Gastroesophageal sphincter (tissue), 4 donors: ENCODE measurements at regions not wholly inside any gene's neighbourhood (a gene's known extent, or its start where the extent isn't known, plus 50 kb on each side); places are given as distances from the start of the nearest gene placed in this dataset.

ENCODE experiments used
- ATAC-seq: fragments of 150-250 bp; one replicate; pipeline ENCODE4 v1.9.1; 2016; ENCODE audit warnings: mild to moderate bottlenecking, moderate library complexity
- H3K27ac ChIP-seq, 4 donors: fragments of 200-600 bp; sonication (generic) in 3 of 4; 1 replicate in 3 of 4; 2 replicates in 1 of 4; pipeline ENCODE4 v1.5.1; 2016 to 2019
- H3K27me3 ChIP-seq: fragments of 200-600 bp; sonication (generic); one replicate; pipeline ENCODE4 v1.5.1; 2019
- H3K36me3 ChIP-seq, 2 donors: fragments of 200-600 bp; sonication (generic); one replicate each; pipeline ENCODE4 v1.5.1; 2019; ENCODE audit warnings: control low read depth in 1 of 2
- H3K4me1 ChIP-seq, 3 donors: fragments of 200-600 bp; sonication (generic); 1 replicate in 2 of 3; 2 replicates in 1 of 3; pipeline ENCODE4 v1.5.1; 2016 to 2019; ENCODE audit warnings: control low read depth in 2 of 3
- H3K4me3 ChIP-seq, 2 donors: fragments of 200-600 bp; sonication (generic); one replicate each; pipeline ENCODE4 v1.5.1; 2019; ENCODE audit warnings: mild to moderate bottlenecking in 1 of 2, moderate library complexity in 1 of 2
- H3K9me3 ChIP-seq, 3 donors: fragments of 200-600 bp; sonication (generic); one replicate each; pipeline ENCODE4 v1.5.1; 2017 to 2019; ENCODE audit warnings: control low read depth in 2 of 3
- CTCF ChIP-seq, 4 experiments: fragments of 200-600 bp in 2 of 4; fragments of 450-650 bp in 2 of 4; sonication (generic) in 1 of 4; IDR thresholded peaks; one replicate each; pipeline ENCODE4 v1.5.1; 2017 to 2019; ENCODE audit warnings: antibody characterized with exemption in 4 of 4, mild to moderate bottlenecking in 2 of 4, moderate library complexity in 2 of 4
- EP300 ChIP-seq: sonication (generic); formaldehyde crosslinking; IDR thresholded peaks from one replicate; pipeline ENCODE4 v1.6.1; 2017; ENCODE audit warnings: antibody characterized with exemption, mild to moderate bottlenecking
- POLR2A ChIP-seq, 2 donors: fragments of 450-650 bp; IDR thresholded peaks; one replicate each; pipeline ENCODE4 v1.6.1; 2017; ENCODE audit warnings: antibody characterized with exemption in 2 of 2, mild to moderate bottlenecking in 2 of 2, moderate library complexity in 1 of 2
- POLR2AphosphoS5 ChIP-seq: sonication (generic); formaldehyde crosslinking; IDR thresholded peaks from one replicate; pipeline ENCODE4 v1.6.1; 2017; ENCODE audit warnings: antibody characterized with exemption
- WGBS, 2 donors: methylation state at CpG; one replicate each; pipeline ENCODE4 v1.1.5; 2018; ENCODE audit warnings: low coverage in 1 of 2; 5-methylcytosine and 5-hydroxymethylcytosine counted together

- no peak overlapping the region for H3K4me3 ChIP-seq
- H3K27me3 ChIP-seq: no peaks in the 10 kb centered on the region
- no peaks in the 10 kb centered on the region for H3K9me3 ChIP-seq
- 91 to 100% methylated on average over 4 to 5 of the region's 9 CpGs for WGBS, 2 donors
- ATAC-seq: no peak
- H3K27ac ChIP-seq: peak overlapping the region in 3 of 4 donors; percentile 36 to 52 (median 50)
- TF ChIP-seq POLR2AphosphoS5 (peak; percentile 20), POLR2A (IDR thresholded peaks at IDR 0.05) (no peak)
- H3K4me1 ChIP-seq: peaks cover 0 to 49% (median 14%) of the 10 kb centered on the region in 3 donors
- H3K36me3 ChIP-seq: no peaks in the 10 kb centered on the region
These were observed 266.3 kb downstream of the RPS24 start for GRCh38 chr10:78299851-78300468.

GRCh38 chr10:78300526-78300925 lies 266.9 kb downstream of the RPS24 start:
- H3K27ac ChIP-seq: peak overlapping the region in 3 of 4 donors; percentile 1 to 52 (median 50)
- no CpG with 5 or more reads among the region's 2 CpGs for WGBS, 2 donors
- H3K36me3 ChIP-seq: no peaks in the 10 kb centered on the region

GRCh38 chr10:78301481-78301880 lies 267.8 kb downstream of the RPS24 start:
- H3K27ac ChIP-seq: peak overlapping the region in 2 of 4 donors; percentile 89 to 90
- no peaks in the 10 kb centered on the region for H3K27me3 ChIP-seq
- no peak for ATAC-seq
- H3K4me1 ChIP-seq: peaks cover 0 to 49% (median 14%) of the 10 kb centered on the region in 3 donors
- no peaks in the 10 kb centered on the region for H3K9me3 ChIP-seq
- whole genome bisulfite sequencing, 2 donors: 72 to 85% methylated on average over 2 to 6 of the region's 10 CpGs
- H3K4me3 ChIP-seq: no peak overlapping the region
- H3K36me3 ChIP-seq: no peaks in the 10 kb centered on the region
- TF ChIP-seq POLR2A (IDR thresholded peaks at IDR 0.05): no peak
- no peak for TF ChIP-seq POLR2AphosphoS5
- no peak for TF ChIP-seq EP300
- TF ChIP-seq CTCF (IDR thresholded peaks at IDR 0.05): no peak

More at GRCh38 chr10:78300526-78300925, 266.9 kb downstream of the RPS24 start:
- ATAC-seq: no peak
- H3K27me3 ChIP-seq: no peaks in the 10 kb centered on the region
- H3K9me3 ChIP-seq: no peaks in the 10 kb centered on the region
- peaks cover 0 to 47% (median 14%) of the 10 kb centered on the region in 3 donors for H3K4me1 ChIP-seq
- TF ChIP-seq POLR2A (IDR thresholded peaks at IDR 0.05) (no peak), EP300 (no peak), CTCF (IDR thresholded peaks at IDR 0.05) (no peak), POLR2AphosphoS5 (no peak)
- H3K4me3 ChIP-seq: no peak overlapping the region

GRCh38 chr10:78301891-78302738 lies 268.5 kb downstream of the RPS24 start:
- ATAC-seq: no peak
- peak overlapping the region; percentile 51 to 95 (median 90) for H3K27ac ChIP-seq
- no peaks in the 10 kb centered on the region for H3K9me3 ChIP-seq
- H3K36me3 ChIP-seq: no peaks in the 10 kb centered on the region
- no peak for TF ChIP-seq POLR2AphosphoS5
- no peak for TF ChIP-seq EP300
- no peak for TF ChIP-seq POLR2A (IDR thresholded peaks at IDR 0.05)
- TF ChIP-seq CTCF (IDR thresholded peaks at IDR 0.05): peak in 3 of 4 experiments; percentile 12 to 41 (median 26)
- no peaks in the 10 kb centered on the region for H3K27me3 ChIP-seq
- peak overlapping the region in 1 of 2 donors; percentile 61 for H3K4me3 ChIP-seq
- 14 to 72% methylated on average over 1 to 8 of the region's 11 CpGs for WGBS, 2 donors
- H3K4me1 ChIP-seq: peaks cover 0 to 52% (median 14%) of the 10 kb centered on the region in 3 donors

- Histone ChIP-seq H3K9me3 (no peaks in the 10 kb centered on the region), H3K27ac (peak overlapping the region; percentile 51 to 95 (median 90)), H3K27me3 (no peaks in the 10 kb centered on the region), H3K36me3 (no peaks in the 10 kb centered on the region), H3K4me3 (peak overlapping the region; percentile 34 to 61), H3K4me1 (peaks cover 0 to 52% (median 14%) of the 10 kb centered on the region in 3 donors)
- no peak for TF ChIP-seq POLR2A (IDR thresholded peaks at IDR 0.05)
- WGBS, 2 donors: no CpG with 5 or more reads among the region's 3 CpGs
- no peak for ATAC-seq
These were observed 269.0 kb downstream of the RPS24 start for GRCh38 chr10:78302739-78302988.
